Thyroid gland (tissue), 4 donors: ENCODE measurements at regions not wholly inside any gene's neighbourhood (a gene's known extent, or its start where the extent isn't known, plus 50 kb on each side); places are given as distances from the start of the nearest gene placed in this dataset.

ENCODE experiments used
- DNase-seq, 2 donors: peaks; one replicate each; pipeline ENCODE4 v3.0.0-alpha.2; 2019
- H3K27ac ChIP-seq, 3 donors: fragments of 200-600 bp; sonication (generic); 1 replicate in 2 of 3; 2 replicates in 1 of 3; pipeline ENCODE4 v1.5.1; 2016 to 2019; ENCODE audit warnings: mild to moderate bottlenecking in 1 of 3, moderate library complexity in 1 of 3
- H3K27me3 ChIP-seq: fragments of 200-600 bp; sonication (generic); one replicate; pipeline ENCODE4 v1.5.1; 2019
- H3K36me3 ChIP-seq, 2 donors: fragments of 200-600 bp; sonication (generic); one replicate each; pipeline ENCODE4 v1.5.1; 2016 to 2019
- H3K4me1 ChIP-seq, 2 donors: fragments of 200-600 bp; sonication (generic); one replicate each; pipeline ENCODE4 v1.5.1; 2017 to 2019
- H3K4me3 ChIP-seq, 3 donors: fragments of 200-600 bp; sonication (generic); replicated peaks in 1 of 3; 1 replicate in 2 of 3; 2 replicates in 1 of 3; pipeline ENCODE4 v1.5.1; 2016; ENCODE audit warnings: mild to moderate bottlenecking in 1 of 3
- H3K9me3 ChIP-seq: fragments of 200-600 bp; sonication (generic); one replicate; pipeline ENCODE4 v1.5.1; 2017
- CTCF ChIP-seq, 6 experiments: fragments of 200-600 bp in 3 of 6; fragments of 450-650 bp in 3 of 6; sonication (generic) in 3 of 6; IDR thresholded peaks; one replicate each; pipeline ENCODE4 v1.5.1; 2016 to 2019; ENCODE audit warnings: antibody characterized with exemption in 6 of 6, mild to moderate bottlenecking in 2 of 6, inconsistent platforms in 1 of 6, moderate library complexity in 1 of 6
- POLR2A ChIP-seq, 2 donors: fragments of 450-650 bp; IDR thresholded peaks; one replicate each; pipeline ENCODE4 v1.6.1; 2017; ENCODE audit warnings: antibody characterized with exemption in 2 of 2, mild to moderate bottlenecking in 2 of 2, moderate library complexity in 1 of 2
- WGBS, 2 donors: methylation state at CpG; one replicate each; pipeline ENCODE4 v1.1.5; 2017; 5-methylcytosine and 5-hydroxymethylcytosine counted together
- intact Hi-C: fragments of 100-400 bp; cut with DNase I; formaldehyde crosslinking; loops from one replicate; pipeline ENCODE4 v1.15.1; 2023

- Histone ChIP-seq H3K9me3 (no peaks in the 10 kb centered on the region), H3K27me3 (no peaks in the 10 kb centered on the region), H3K27ac (no peak overlapping the region), H3K4me1 (no peaks in the 10 kb centered on the region), H3K4me3 (no peak overlapping the region), H3K36me3 (no peaks in the 10 kb centered on the region)
- intact Hi-C loops: no loop called here
- 72 to 85% methylated on average over 2 of the region's 2 CpGs for WGBS, 2 donors
- no peak for TF ChIP-seq CTCF (IDR thresholded peaks at IDR 0.05)
- no peak for TF ChIP-seq POLR2A (IDR thresholded peaks at IDR 0.05)
- no peak for DNase-seq
These were observed 719.9 kb upstream of the TMPRSS15 start for GRCh38 chr21:19123525-19123924.

- H3K4me1 ChIP-seq: no peaks in the 10 kb centered on the region
- intact Hi-C loops: no loop called here
- no peak overlapping the region for H3K27ac ChIP-seq
- no peaks in the 10 kb centered on the region for H3K9me3 ChIP-seq
- no peaks in the 10 kb centered on the region for H3K27me3 ChIP-seq
- TF ChIP-seq POLR2A (IDR thresholded peaks at IDR 0.05): no peak
- no peak overlapping the region for H3K4me3 ChIP-seq
- H3K36me3 ChIP-seq: no peaks in the 10 kb centered on the region
- DNase-seq: no peak
These were observed 721.1 kb upstream of the TMPRSS15 start for GRCh38 chr21:19124691-19125090.

- H3K36me3 ChIP-seq: no peaks in the 10 kb centered on the region
- H3K9me3 ChIP-seq: no peaks in the 10 kb centered on the region
- TF ChIP-seq POLR2A (IDR thresholded peaks at IDR 0.05) (no peak), CTCF (IDR thresholded peaks at IDR 0.05) (no peak)
- H3K27ac ChIP-seq: no peak overlapping the region
- H3K4me3 ChIP-seq: no peak overlapping the region
- no peaks in the 10 kb centered on the region for H3K4me1 ChIP-seq
- intact Hi-C loops: no loop called here
- DNase-seq: no peak
- 68% methylated on average over 6 of the region's 6 CpGs for WGBS, 2 donors
- no peaks in the 10 kb centered on the region for H3K27me3 ChIP-seq
These were observed 726.9 kb upstream of the TMPRSS15 start for GRCh38 chr21:19130379-19131028.

- Histone ChIP-seq H3K36me3 (no peaks in the 10 kb centered on the region), H3K4me1 (no peaks in the 10 kb centered on the region), H3K27ac (no peak overlapping the region), H3K9me3 (no peaks in the 10 kb centered on the region), H3K27me3 (no peaks in the 10 kb centered on the region), H3K4me3 (no peak overlapping the region)
- no peak for TF ChIP-seq POLR2A (IDR thresholded peaks at IDR 0.05)
- no peak for TF ChIP-seq CTCF (IDR thresholded peaks at IDR 0.05)
- DNase-seq: no peak
- WGBS, 2 donors: 65 to 74% methylated on average over 2 of the region's 2 CpGs
- intact Hi-C loops: no loop called here
These were observed 737.9 kb upstream of the TMPRSS15 start for GRCh38 chr21:19141511-19141910.

GRCh38 chr21:19145682-19146293 lies 742.2 kb upstream of the TMPRSS15 start:
- H3K9me3 ChIP-seq: no peaks in the 10 kb centered on the region
- no peaks in the 10 kb centered on the region for H3K36me3 ChIP-seq
- H3K4me1 ChIP-seq: no peaks in the 10 kb centered on the region
- TF ChIP-seq POLR2A (IDR thresholded peaks at IDR 0.05) (no peak), CTCF (IDR thresholded peaks at IDR 0.05) (no peak)
- intact Hi-C loops: no loop called here
- DNase-seq: no peak
- no peaks in the 10 kb centered on the region for H3K27me3 ChIP-seq
- H3K27ac ChIP-seq: no peak overlapping the region
- H3K4me3 ChIP-seq: no peak overlapping the region
- whole genome bisulfite sequencing, 2 donors: 81 to 88% methylated on average over 4 of the region's 4 CpGs
